ENCODE measurements at regions not wholly inside any gene's neighbourhood (a gene's known extent, or its start where the extent isn't known, plus 50 kb on each side); places are given as distances from the start of the nearest gene placed in this dataset.

DNA sequence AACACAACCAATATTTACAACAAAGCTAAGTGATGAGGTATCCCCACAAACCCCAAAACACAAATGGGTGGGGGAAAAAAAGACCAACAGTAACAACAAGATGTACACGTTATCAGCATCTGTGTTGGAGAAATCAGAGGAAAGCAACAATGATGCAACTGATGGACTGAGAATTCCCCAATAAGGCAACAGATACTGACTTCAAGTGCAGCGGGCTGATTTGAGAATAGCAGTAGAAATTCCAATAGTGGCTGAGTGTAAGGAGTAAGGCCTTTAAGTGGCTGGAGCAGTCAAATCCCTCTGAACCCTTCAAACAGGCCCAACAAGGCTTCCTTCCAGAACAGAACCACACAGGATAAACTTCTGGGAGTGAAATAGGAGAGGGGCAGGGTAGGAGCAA, 97.6 kb downstream of the TM2D1 start:
- H3K9me3 ChIP-seq = no peaks in the 10 kb centered on the region
- H3K4me3 ChIP-seq = no peak overlapping the region
- intact Hi-C loops (cut with DNase I) = no loop called here
- no peak for DNase-seq (ENCODE audit: extremely low spot score)
- TF ChIP-seq CTCF (IDR thresholded peaks at IDR 0.05) (no peak), EP300 (IDR thresholded peaks at IDR 0.05) (no peak), POLR2AphosphoS5 (IDR thresholded peaks at IDR 0.05) (no peak), POLR2A (IDR thresholded peaks at IDR 0.05; ENCODE audit: low read depth) (no peak)
- H3K36me3 ChIP-seq = no peaks in the 10 kb centered on the region
- 87% methylated on average over 2 of the region's 2 CpGs for WGBS
- H3K4me1 ChIP-seq = peaks cover 0 to 4% (median 0%) of the 10 kb centered on the region in 4 donors
- no peak overlapping the region for H3K27ac ChIP-seq (replicated peaks in 1 of 4)
- H3K27me3 ChIP-seq = no peaks in the 10 kb centered on the region

DNA sequence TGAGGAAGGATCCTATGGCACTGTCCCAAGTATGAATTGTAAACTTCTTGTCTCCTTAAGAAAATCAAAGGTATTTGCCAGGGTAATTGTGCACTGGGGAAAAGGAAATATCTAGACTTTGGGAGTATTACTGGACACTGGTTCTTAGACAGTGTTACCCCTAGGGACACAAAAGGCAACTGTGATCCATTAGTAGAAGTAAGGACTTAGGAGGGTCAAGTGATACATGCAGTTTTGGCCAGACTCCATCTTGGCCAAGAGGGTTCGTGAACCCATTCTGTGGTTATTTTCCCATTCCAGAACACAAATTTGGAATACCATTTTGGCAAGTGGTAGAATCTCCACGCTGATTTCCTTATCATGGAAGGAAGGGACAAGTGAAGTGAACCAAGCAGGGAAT, 98.1 kb downstream of the TM2D1 start:
- Histone ChIP-seq H3K4me1 (peaks cover 0 to 4% (median 0%) of the 10 kb centered on the region in 4 donors), H3K36me3 (no peaks in the 10 kb centered on the region), H3K4me3 (no peak overlapping the region), H3K27ac (replicated peaks in 1 of 4) (no peak overlapping the region), H3K27me3 (no peaks in the 10 kb centered on the region), H3K9me3 (no peaks in the 10 kb centered on the region)
- intact Hi-C loops (cut with DNase I) = no loop called here
- WGBS = 85% methylated on average over 2 of the region's 2 CpGs
- DNase-seq (ENCODE audit: extremely low spot score) = no peak
- no peak for TF ChIP-seq POLR2A (IDR thresholded peaks at IDR 0.05; ENCODE audit: low read depth)
- no peak for TF ChIP-seq POLR2AphosphoS5 (IDR thresholded peaks at IDR 0.05)
- TF ChIP-seq CTCF (IDR thresholded peaks at IDR 0.05) = no peak
- TF ChIP-seq EP300 (IDR thresholded peaks at IDR 0.05) = no peak

- intact Hi-C loops (cut with DNase I) = no loop called here
- H3K4me1 ChIP-seq = peaks cover 0 to 4% (median 0%) of the 10 kb centered on the region in 4 donors
- TF ChIP-seq POLR2A (IDR thresholded peaks at IDR 0.05; ENCODE audit: low read depth) (no peak), EP300 (IDR thresholded peaks at IDR 0.05) (no peak), CTCF (IDR thresholded peaks at IDR 0.05) (no peak), POLR2AphosphoS5 (IDR thresholded peaks at IDR 0.05) (no peak)
- no peak for DNase-seq (ENCODE audit: extremely low spot score)
- no peaks in the 10 kb centered on the region for H3K27me3 ChIP-seq
- WGBS = 95% methylated on average over 2 of the region's 2 CpGs
- H3K4me3 ChIP-seq = no peak overlapping the region
- no peak overlapping the region for H3K27ac ChIP-seq (replicated peaks in 1 of 4)
- no peaks in the 10 kb centered on the region for H3K9me3 ChIP-seq
- no peaks in the 10 kb centered on the region for H3K36me3 ChIP-seq
Measured at GRCh38 chr1:61623852-61624251, 101.1 kb downstream of the TM2D1 start.

GRCh38 chr1:61620536-61620935, 104.4 kb downstream of the TM2D1 start:
- Histone ChIP-seq H3K36me3 (no peaks in the 10 kb centered on the region), H3K9me3 (no peaks in the 10 kb centered on the region), H3K4me3 (no peak overlapping the region), H3K27ac (replicated peaks in 1 of 4) (no peak overlapping the region), H3K4me1 (peaks cover 0 to 11% (median 1%) of the 10 kb centered on the region in 4 donors), H3K27me3 (no peaks in the 10 kb centered on the region)
- intact Hi-C loops (cut with DNase I) = no loop called here
- no peak for DNase-seq (ENCODE audit: extremely low spot score)
- no peak for TF ChIP-seq POLR2A (IDR thresholded peaks at IDR 0.05; ENCODE audit: low read depth)
- no peak for TF ChIP-seq POLR2AphosphoS5 (IDR thresholded peaks at IDR 0.05)
- TF ChIP-seq EP300 (IDR thresholded peaks at IDR 0.05) = no peak
- no peak for TF ChIP-seq CTCF (IDR thresholded peaks at IDR 0.05)
- WGBS = 66% methylated on average over 5 of the region's 5 CpGs

- WGBS = 93% methylated on average over 7 of the region's 7 CpGs
Measured at GRCh38 chr1:61618755-61619154, 106.2 kb downstream of the TM2D1 start.

More at GRCh38 chr1:61618755-61619154, 106.2 kb downstream of the TM2D1 start:
- Histone ChIP-seq H3K4me1 (peaks cover 0 to 11% (median 1%) of the 10 kb centered on the region in 4 donors), H3K4me3 (no peak overlapping the region), H3K27me3 (no peaks in the 10 kb centered on the region), H3K9me3 (no peaks in the 10 kb centered on the region), H3K27ac (replicated peaks in 1 of 4) (no peak overlapping the region), H3K36me3 (no peaks in the 10 kb centered on the region)
- TF ChIP-seq CTCF (IDR thresholded peaks at IDR 0.05) (no peak), POLR2A (IDR thresholded peaks at IDR 0.05; ENCODE audit: low read depth) (no peak), EP300 (IDR thresholded peaks at IDR 0.05) (no peak), POLR2AphosphoS5 (IDR thresholded peaks at IDR 0.05) (no peak)
- peak; percentile 50 for DNase-seq (ENCODE audit: extremely low spot score)
- intact Hi-C loops (cut with DNase I) = no loop called here

Data from esophagus muscularis mucosa (tissue), 4 donors.